Activated CD8-positive, alpha-beta T cell treated with anti-CD3 and anti-CD28 coated beads for 36 hours (primary cell): ENCODE measurements at regions not wholly inside any gene's neighbourhood (a gene's known extent, or its start where the extent isn't known, plus 50 kb on each side); places are given as distances from the start of the nearest gene placed in this dataset.

ENCODE experiments used
- ATAC-seq: fragments of 200-7000 bp; cut with Tn5 transposase; one replicate; pipeline ENCODE4 v1.10.0; 2021; ENCODE audit warnings: mild to moderate bottlenecking, moderate library complexity
- CTCF ChIA-PET: fragments of 350-600 bp; sonication (Branson Sonifier 250); formaldehyde crosslinking; loops from one replicate; lab custom pipeline; 2021; ENCODE audit warnings: antibody characterized with exemption; lab: Charles Lee
- POLR2A ChIA-PET: fragments of 350-600 bp; sonication (Branson Sonifier 250); formaldehyde crosslinking; loops from one replicate; lab custom pipeline; 2021; ENCODE audit warnings: antibody characterized with exemption; lab: Charles Lee
- DNase-seq: peaks from one replicate; pipeline ENCODE4 v3.0.0-alpha.2; 2020
- H3K27ac Mint-ChIP-seq: one replicate; pipeline ENCODE4 v1.8.0; 2021; ENCODE audit warnings: mild to moderate bottlenecking, mixed read lengths
- H3K27me3 Mint-ChIP-seq: one replicate; pipeline ENCODE4 v1.8.0; 2021; ENCODE audit warnings: mixed read lengths
- H3K36me3 Mint-ChIP-seq: one replicate; pipeline ENCODE4 v1.8.0; 2021; ENCODE audit warnings: low read depth, mixed read lengths
- H3K4me1 Mint-ChIP-seq: one replicate; pipeline ENCODE4 v1.8.0; 2021; ENCODE audit warnings: low read depth, mixed read lengths
- H3K4me3 Mint-ChIP-seq: one replicate; pipeline ENCODE4 v1.8.0; 2021; ENCODE audit warnings: mild to moderate bottlenecking, moderate library complexity, mixed read lengths
- H3K9me3 Mint-ChIP-seq: one replicate; pipeline ENCODE4 v1.8.0; 2021; ENCODE audit warnings: mixed read lengths
- CTCF ChIP-seq: fragments of 200-600 bp; IDR thresholded peaks from one replicate; pipeline ENCODE4 v1.8.0; 2022; ENCODE audit warnings: antibody characterized with exemption, mild to moderate bottlenecking
- intact Hi-C: fragments of 100-400 bp; cut with micrococcal nuclease; formaldehyde crosslinking; loops from one replicate; pipeline ENCODE4 v1.10.0; 2022

- CTCF ChIA-PET, result no interaction called here
- no peak for TF ChIP-seq CTCF
Measured at GRCh38 chr2:114089636-114090319, 199.9 kb downstream of the ACTR3 start.

GRCh38 chr2:114091010-114091409 is 201.1 kb downstream of the ACTR3 start:
- no peak for TF ChIP-seq CTCF
- Mint-ChIP-seq H3K4me1 (no peaks in the 10 kb centered on the region), H3K27ac (no peak overlapping the region), H3K4me3 (no peak overlapping the region), H3K9me3 (peaks cover 2% of the 10 kb centered on the region), H3K36me3 (no peaks in the 10 kb centered on the region), H3K27me3 (peaks cover 4% of the 10 kb centered on the region)
- POLR2A ChIA-PET, result no interaction called here
- intact Hi-C loops, result no loop called here
- no peak for DNase-seq
- CTCF ChIA-PET, result interaction anchor here (1.0 kb wide), 1 partner anchor 17 kb away, joined by 3 read pairs; no protein-coding TSS in a partner anchor
- ATAC-seq, result no peak

More at GRCh38 chr2:114089636-114090319, 199.9 kb downstream of the ACTR3 start:
- H3K4me1 Mint-ChIP-seq, result no peaks in the 10 kb centered on the region
- POLR2A ChIA-PET, result no interaction called here
- no peak overlapping the region for H3K4me3 Mint-ChIP-seq
- intact Hi-C loops, result no loop called here
- no peaks in the 10 kb centered on the region for H3K36me3 Mint-ChIP-seq
- no peaks in the 10 kb centered on the region for H3K9me3 Mint-ChIP-seq
- no peak for DNase-seq
- no peak for ATAC-seq
- no peak overlapping the region for H3K27ac Mint-ChIP-seq
- H3K27me3 Mint-ChIP-seq, result peaks cover 2% of the 10 kb centered on the region

- Mint-ChIP-seq H3K4me1 (no peaks in the 10 kb centered on the region), H3K27ac (no peak overlapping the region), H3K4me3 (no peak overlapping the region), H3K27me3 (peaks cover 12% of the 10 kb centered on the region), H3K36me3 (peaks cover 1% of the 10 kb centered on the region), H3K9me3 (peaks cover 7% of the 10 kb centered on the region)
- intact Hi-C loops, result no loop called here
- ATAC-seq (no peak), DNase-seq (no peak)
- CTCF ChIA-PET, result interaction anchor here (1.0 kb wide), 1 partner anchor 17 kb away, joined by 3 read pairs; no protein-coding TSS in a partner anchor
- TF ChIP-seq CTCF, result no peak
- POLR2A ChIA-PET, result no interaction called here
Measured at GRCh38 chr2:114108249-114108648, 218.4 kb downstream of the ACTR3 start.

GRCh38 chr2:114108824-114109416 is 219.0 kb downstream of the ACTR3 start:
- no peak overlapping the region for H3K4me3 Mint-ChIP-seq
- ChIA-PET POLR2A (interaction anchor here (0.6 kb wide), 1 partner anchor 98 kb away, joined by 3 read pairs; no protein-coding TSS in a partner anchor), CTCF (no interaction called here)
- peaks cover 12% of the 10 kb centered on the region for H3K27me3 Mint-ChIP-seq
- no peak overlapping the region for H3K27ac Mint-ChIP-seq
- intact Hi-C loops, result no loop called here
- no peaks in the 10 kb centered on the region for H3K36me3 Mint-ChIP-seq
- H3K4me1 Mint-ChIP-seq, result no peaks in the 10 kb centered on the region
- DNase-seq (no peak), ATAC-seq (no peak)
- TF ChIP-seq CTCF, result no peak
- H3K9me3 Mint-ChIP-seq, result peaks cover 6% of the 10 kb centered on the region

- intact Hi-C loops, result no loop called here
- ATAC-seq, result no peak
- ChIA-PET POLR2A (no interaction called here), CTCF (no interaction called here)
- H3K27ac Mint-ChIP-seq, result no peak overlapping the region
- H3K36me3 Mint-ChIP-seq, result no peaks in the 10 kb centered on the region
- peaks cover 7% of the 10 kb centered on the region for H3K27me3 Mint-ChIP-seq
- H3K4me3 Mint-ChIP-seq, result no peak overlapping the region
- DNase-seq, result no peak
- H3K4me1 Mint-ChIP-seq, result no peaks in the 10 kb centered on the region
- TF ChIP-seq CTCF, result no peak
- H3K9me3 Mint-ChIP-seq, result no peaks in the 10 kb centered on the region
Measured at GRCh38 chr2:114111329-114111728, 221.4 kb downstream of the ACTR3 start.
